NCI-H345 treated with DMSO at 0.1 percent for 48 hours (cell line): ENCODE measurements at regions not wholly inside any gene's neighbourhood (a gene's known extent, or its start where the extent isn't known, plus 50 kb on each side); places are given as distances from the start of the nearest gene placed in this dataset.

Experiments used
- DNase-seq: peaks from one replicate; lab custom pipeline; 2025; ENCODE audit not compliant: unreplicated experiment; lab: John Stamatoyannopoulos, UW

- no peak for DNase-seq
These were observed 203.8 kb upstream of the SOX1 start for GRCh38 chr13:111862836-111863815.

DNA sequence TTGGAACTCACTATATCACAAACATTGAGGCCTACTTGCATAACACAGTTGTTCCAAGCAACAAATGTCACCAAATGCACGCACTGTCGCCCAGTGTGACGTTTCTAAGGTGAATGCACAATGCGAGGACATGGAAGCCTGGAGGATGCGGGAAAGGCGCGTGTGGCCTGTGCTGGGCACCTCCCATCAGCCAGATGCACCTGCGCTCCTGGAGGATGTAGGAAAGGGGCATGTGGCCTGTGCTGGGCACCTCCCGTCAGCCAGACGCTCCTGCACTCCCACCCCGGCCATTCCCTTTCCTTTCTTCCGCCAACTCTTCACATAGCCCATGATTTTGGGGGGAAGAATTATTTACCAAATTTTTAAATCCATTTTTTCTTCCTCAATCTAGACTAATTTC is 202.4 kb upstream of the SOX1 start:
- DNase-seq = no peak

- DNase-seq = no peak
These were observed 201.9 kb upstream of the SOX1 start for GRCh38 chr13:111865046-111865445.

DNA sequence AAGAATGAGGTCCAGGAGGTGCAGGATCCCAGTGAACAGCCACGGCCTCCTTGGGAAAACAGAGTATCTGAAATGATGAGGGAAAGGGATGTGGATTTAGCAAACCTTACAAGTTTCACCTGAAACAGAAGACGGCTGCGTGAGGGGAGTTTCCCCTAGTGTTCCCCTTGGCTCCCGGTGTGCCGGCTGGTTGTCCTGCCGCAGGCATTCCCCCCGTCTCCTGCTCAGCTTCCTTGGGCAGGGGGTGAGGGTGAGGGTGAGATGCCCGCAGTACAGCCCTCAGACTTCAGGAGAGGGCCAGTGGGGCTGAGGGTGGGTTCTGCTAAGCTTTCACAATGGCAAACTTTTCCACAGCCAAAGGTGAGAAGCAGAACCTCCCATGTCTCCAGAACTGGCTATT is 201.1 kb upstream of the SOX1 start:
- no peak for DNase-seq

GRCh38 chr13:111866731-111867245 is 200.2 kb upstream of the SOX1 start:
- DNase-seq = no peak

- DNase-seq = no peak
These were observed 199.3 kb upstream of the SOX1 start for GRCh38 chr13:111867657-111868056.

- no peak for DNase-seq
These were observed 198.2 kb upstream of the SOX1 start for GRCh38 chr13:111868716-111869115.

DNA sequence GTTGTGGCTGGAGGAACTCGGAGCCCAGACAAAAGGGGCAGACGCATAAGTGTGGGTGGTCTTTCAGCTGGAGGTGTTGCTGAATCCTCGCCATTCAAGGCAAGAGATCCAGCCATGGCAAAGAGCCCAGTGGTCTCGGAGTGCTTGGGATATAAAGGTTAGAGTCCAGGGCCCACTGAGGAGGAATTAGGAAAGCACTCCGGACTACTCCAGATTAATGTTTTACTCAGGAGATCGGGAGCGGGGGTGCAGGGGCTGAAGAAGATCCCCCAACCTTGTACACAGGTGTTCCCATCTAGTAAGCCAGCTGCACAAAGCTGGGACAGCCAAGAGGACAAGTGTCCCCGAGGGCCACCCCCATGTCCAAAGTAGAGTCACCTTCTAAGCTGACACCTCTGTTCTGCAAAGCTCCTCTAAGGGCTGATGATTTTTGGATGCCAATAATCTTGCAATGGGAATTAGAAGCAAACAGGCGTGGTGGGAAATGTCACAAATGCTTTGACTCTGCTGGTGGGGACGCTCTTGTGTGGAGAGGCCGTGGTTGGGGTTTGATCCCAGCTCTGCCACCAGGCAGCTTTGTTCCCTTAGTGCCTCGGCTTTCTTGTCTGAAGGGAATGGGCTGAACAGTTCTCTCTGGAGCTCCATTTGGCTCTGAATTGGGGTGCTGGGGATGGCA is 194.3 kb upstream of the SOX1 start:
- no peak for DNase-seq

DNA sequence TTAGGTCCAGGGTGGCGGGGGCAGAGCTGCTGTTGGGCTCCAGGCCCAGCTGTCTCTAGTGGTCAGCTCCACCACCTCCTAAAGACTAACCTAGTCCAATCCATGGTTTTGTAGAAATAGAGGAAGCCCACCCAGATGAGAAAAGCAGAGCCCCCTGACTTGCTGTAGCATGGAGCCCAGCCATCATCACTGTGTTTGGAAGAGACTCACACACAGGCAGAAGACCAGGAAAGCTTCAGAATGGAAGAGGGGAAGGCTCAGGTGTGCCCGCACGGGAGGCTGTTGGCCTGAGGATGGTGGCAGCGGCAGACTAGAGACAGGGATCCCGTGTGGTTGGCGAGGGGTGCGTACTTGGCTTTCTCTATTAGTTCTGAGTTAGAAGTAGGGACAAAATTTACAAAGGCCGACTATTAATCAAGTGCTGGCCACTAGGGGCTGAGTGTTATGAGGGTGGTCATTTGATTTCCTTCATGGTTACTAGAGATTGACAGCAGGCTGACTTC is 193.2 kb upstream of the SOX1 start:
- no peak for DNase-seq

- DNase-seq = no peak
These were observed 192.0 kb upstream of the SOX1 start for GRCh38 chr13:111874981-111875380.

- DNase-seq = no peak
These were observed 191.0 kb upstream of the SOX1 start for GRCh38 chr13:111875915-111876314.

DNA sequence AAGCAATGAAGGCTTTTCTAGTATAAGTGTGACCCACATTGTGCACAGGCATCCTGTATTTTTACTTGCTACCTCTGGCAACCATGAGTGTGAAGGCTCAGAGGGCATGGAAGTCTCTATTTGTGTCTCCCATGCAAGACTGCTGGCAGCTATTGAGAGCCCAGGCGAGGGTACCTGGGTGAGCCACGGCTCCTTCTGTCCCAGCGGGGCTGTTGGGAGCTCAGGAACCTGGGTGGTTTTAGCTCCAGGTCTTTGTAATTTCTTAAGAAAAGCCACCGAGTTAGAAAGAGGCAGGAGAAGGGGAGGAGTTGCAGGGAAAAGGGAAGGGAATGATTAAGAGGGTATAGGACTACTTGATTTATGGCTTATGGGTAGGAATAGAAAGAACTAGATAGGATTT is 190.4 kb upstream of the SOX1 start:
- no peak for DNase-seq

- no peak for DNase-seq
These were observed 189.0 kb upstream of the SOX1 start for GRCh38 chr13:111877906-111878305.

DNA sequence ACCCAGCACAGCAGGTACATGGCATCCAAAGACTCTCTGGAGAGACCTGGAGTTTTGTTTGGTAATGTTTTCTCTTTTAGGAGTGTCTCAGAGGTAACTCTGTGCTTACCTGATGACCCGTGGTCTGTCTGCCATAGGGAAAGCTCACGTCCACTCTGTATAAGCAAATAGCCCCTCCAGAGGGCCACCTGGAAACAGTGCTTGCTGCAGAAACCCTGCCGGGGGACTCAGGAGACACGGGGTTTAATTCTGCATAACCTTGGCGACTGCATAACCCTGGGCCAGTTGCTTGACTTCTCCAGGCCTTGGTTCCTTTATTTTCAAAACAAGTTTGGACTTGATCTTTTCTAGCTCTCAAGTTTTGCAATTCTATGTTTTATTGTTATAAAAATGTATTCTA is 187.2 kb upstream of the SOX1 start:
- no peak for DNase-seq

DNA sequence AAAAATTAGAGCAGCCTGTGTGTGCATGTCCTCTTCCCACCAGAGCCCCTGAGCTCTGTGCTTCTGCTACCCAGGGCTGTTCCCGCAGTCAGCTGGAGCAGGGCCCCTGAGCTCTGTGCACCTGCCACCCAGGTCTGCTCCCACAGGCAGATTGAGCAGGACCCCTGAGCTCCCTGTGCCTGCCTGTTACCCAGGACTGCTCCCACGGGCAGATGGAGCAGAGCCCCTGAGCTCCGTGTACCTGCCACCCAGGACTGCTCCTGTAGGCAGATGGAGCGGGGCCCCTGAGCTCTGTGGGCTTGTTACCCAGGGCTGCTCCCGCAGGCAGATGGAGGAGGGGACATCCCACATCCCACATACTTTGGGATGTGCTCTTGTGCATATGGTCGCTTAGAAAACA is 186.8 kb upstream of the SOX1 start:
- DNase-seq = no peak

DNA sequence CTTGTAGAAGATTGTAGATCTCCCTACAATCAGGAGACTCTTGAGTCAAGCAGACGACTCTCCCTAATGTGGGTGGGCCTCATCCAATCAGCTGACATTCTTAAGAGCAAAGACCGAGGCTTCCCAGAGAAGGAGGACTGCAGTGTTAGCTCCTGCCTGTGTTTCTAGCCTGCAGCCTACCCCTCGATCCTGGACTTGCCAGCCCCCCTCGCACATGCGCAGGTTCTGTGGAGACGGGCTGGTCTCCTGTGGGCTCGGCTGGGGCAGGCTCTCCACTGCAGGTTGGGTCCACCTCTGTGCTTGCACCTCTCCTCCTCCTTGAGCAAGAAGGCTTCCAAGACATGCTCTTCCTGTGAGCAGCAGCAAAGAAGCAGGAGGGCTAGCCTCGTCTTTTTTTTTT is 185.2 kb upstream of the SOX1 start:
- no peak for DNase-seq

DNA sequence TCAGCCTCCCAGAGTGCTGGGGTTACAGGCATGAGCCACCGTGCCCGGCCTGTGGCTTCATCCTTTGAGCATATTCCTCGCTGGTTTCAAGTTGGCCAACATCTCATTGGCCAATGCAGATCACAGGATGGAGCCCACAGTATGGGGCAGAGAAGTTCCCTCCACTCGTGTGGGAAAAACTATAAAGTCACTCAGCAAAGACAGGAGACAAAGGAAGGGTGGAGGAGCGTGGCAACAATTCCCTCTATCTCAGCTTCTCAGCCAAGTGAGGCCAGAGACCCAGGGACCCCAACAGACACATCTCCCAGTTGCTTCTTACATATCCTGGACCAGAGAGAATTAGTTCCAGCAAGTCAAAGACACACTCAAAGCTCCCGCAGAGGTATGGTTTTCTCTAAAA is 184.6 kb upstream of the SOX1 start:
- DNase-seq = no peak

DNA sequence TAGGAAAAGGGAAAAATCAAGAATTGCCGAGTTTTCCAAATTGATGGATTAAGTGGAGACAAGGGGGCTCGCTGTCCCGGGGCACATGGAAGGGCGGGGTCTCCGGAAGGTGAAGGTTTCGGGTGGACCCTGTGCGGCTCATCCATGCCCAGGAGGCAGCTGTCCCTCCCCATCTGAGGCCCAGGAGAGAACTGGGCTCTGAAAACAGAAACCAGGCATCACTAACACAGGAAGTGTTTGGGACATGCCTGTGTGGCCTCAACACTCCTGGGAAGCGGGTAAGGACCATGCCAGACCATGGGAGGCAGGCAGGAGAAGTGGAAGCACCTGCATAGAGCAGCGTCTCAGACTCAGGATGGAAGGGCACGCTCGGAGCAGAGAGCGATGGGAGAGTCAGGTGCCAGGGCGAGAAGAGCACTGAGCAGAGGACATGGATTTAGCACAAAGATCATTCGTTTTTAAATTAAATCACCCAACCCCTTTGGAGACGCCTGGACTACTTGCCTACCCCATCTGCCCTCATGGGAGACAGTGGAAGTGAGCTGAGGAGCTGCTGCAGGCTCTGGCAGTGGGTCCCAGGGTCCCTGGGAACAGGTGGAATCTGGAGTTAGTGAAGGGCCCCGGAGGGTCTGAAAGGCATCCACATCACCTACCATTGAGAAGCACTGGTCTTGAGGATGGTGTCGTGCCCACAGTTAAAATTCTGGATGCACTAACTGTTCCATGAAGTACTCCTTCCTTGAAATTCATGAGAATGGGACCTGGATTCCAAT is 183.2 kb upstream of the SOX1 start:
- DNase-seq = no peak

GRCh38 chr13:111886217-111886945 is 180.6 kb upstream of the SOX1 start:
- DNase-seq = no peak

GRCh38 chr13:111893071-111893606 is 173.8 kb upstream of the SOX1 start:
- DNase-seq = no peak
